Testis (tissue), 2 donors: ENCODE measurements at regions not wholly inside any gene's neighbourhood (a gene's known extent, or its start where the extent isn't known, plus 50 kb on each side); places are given as distances from the start of the nearest gene placed in this dataset.
"Not testable (repeated sequence)": the region's sequence is repeated elsewhere in the genome, so short reads cannot be mapped to it uniquely, and the experiment has no call there.

Experiments
- CTCF ChIP-seq, 3 experiments: fragments of 450-650 bp in 2 of 3; fragments of 200-600 bp in 1 of 3; sonication (generic) in 1 of 3; IDR thresholded peaks; one replicate each; pipeline ENCODE4 v1.5.1; 2016 to 2019; ENCODE audit warnings: antibody characterized with exemption in 3 of 3, mild to moderate bottlenecking in 2 of 3, moderate library complexity in 1 of 3
- POLR2A ChIP-seq: fragments of 450-650 bp; IDR thresholded peaks from one replicate; pipeline ENCODE4 v1.6.1; 2017; ENCODE audit warnings: antibody characterized with exemption, mild to moderate bottlenecking, moderate library complexity

- TF ChIP-seq CTCF (IDR thresholded peaks at IDR 0.05); POLR2A: not testable (repeated sequence)
Measured at GRCh38 chr11:3576066-3576604, 65.7 kb downstream of the ART5 start.
